Islet precursor cell (in vitro differentiated cells): ENCODE measurements at regions not wholly inside any gene's neighbourhood (a gene's known extent, or its start where the extent isn't known, plus 50 kb on each side); places are given as distances from the start of the nearest gene placed in this dataset.

Experiments
- DNase-seq: peaks from one replicate; pipeline ENCODE4 v3.0.0-alpha.2; 2018

- peak; percentile 84 for DNase-seq
Measured at GRCh38 chr2:142218471-142218870, 87.7 kb upstream of the LRP1B start.

GRCh38 chr2:142217804-142218203, 87.0 kb upstream of the LRP1B start:
- no peak for DNase-seq

- no peak for DNase-seq
Measured at GRCh38 chr2:142200062-142200461, 69.2 kb upstream of the LRP1B start.

- no peak for DNase-seq
Measured at GRCh38 chr2:142199073-142199472, 68.3 kb upstream of the LRP1B start.

- DNase-seq, result peak; percentile 51
Measured at GRCh38 chr2:142190805-142191204, 60.0 kb upstream of the LRP1B start.

GRCh38 chr2:142189501-142189900, 58.7 kb upstream of the LRP1B start:
- DNase-seq, result no peak

- no peak for DNase-seq
Measured at GRCh38 chr2:142188562-142188961, 57.7 kb upstream of the LRP1B start.

GRCh38 chr2:142180820-142181533, 50.2 kb upstream of the LRP1B start:
- peak; percentile 88 for DNase-seq
